ENCODE measurements at regions not wholly inside any gene's neighbourhood (a gene's known extent, or its start where the extent isn't known, plus 50 kb on each side); places are given as distances from the start of the nearest gene placed in this dataset.

GRCh38 chr18:40259115-40259835 is 1695.8 kb upstream of the PIK3C3 start:
- TF ChIP-seq, protein P1, sequence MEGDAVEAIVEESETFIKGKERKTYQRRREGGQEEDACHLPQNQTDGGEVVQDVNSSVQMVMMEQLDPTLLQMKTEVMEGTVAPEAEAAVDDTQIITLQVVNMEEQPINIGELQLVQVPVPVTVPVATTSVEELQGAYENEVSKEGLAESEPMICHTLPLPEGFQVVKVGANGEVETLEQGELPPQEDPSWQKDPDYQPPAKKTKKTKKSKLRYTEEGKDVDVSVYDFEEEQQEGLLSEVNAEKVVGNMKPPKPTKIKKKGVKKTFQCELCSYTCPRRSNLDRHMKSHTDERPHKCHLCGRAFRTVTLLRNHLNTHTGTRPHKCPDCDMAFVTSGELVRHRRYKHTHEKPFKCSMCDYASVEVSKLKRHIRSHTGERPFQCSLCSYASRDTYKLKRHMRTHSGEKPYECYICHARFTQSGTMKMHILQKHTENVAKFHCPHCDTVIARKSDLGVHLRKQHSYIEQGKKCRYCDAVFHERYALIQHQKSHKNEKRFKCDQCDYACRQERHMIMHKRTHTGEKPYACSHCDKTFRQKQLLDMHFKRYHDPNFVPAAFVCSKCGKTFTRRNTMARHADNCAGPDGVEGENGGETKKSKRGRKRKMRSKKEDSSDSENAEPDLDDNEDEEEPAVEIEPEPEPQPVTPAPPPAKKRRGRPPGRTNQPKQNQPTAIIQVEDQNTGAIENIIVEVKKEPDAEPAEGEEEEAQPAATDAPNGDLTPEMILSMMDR (IDR thresholded peaks at IDR 0.05; ENCODE audit: extremely low read depth in 1 of 2, insufficient read depth in 1 of 2, low read depth in 1 of 2, low read length in 2 of 2) = no peak
- TF ChIP-seq EZH2 (IDR thresholded peaks at IDR 0.05; ENCODE audit: borderline replicate concordance, low read depth, low read length, severe bottlenecking) (no peak), MYC (IDR thresholded peaks at IDR 0.05; ENCODE audit: low read depth, low read length) (no peak), POLR2A (IDR thresholded peaks at IDR 0.05; ENCODE audit: low read depth, low read length) (no peak), JUN (IDR thresholded peaks at IDR 0.05; ENCODE audit: borderline replicate concordance, insufficient read depth, insufficient read length, low read depth) (no peak), POLR2AphosphoS5 (IDR thresholded peaks at IDR 0.05; ENCODE audit: insufficient read depth, low read depth, low read length) (no peak), FOS (IDR thresholded peaks at IDR 0.05; ENCODE audit: borderline replicate concordance, insufficient read depth, low read length) (no peak), GATA2 (IDR thresholded peaks at IDR 0.05; ENCODE audit: insufficient read depth, insufficient read length, low read depth, low read length) (no peak), MAX (IDR thresholded peaks at IDR 0.05; ENCODE audit: insufficient read depth, insufficient read length) (no peak)

All from endothelial cell of umbilical vein (primary cell).